ENCODE measurements at regions not wholly inside any gene's neighbourhood (a gene's known extent, or its start where the extent isn't known, plus 50 kb on each side); places are given as distances from the start of the nearest gene placed in this dataset.

DNA sequence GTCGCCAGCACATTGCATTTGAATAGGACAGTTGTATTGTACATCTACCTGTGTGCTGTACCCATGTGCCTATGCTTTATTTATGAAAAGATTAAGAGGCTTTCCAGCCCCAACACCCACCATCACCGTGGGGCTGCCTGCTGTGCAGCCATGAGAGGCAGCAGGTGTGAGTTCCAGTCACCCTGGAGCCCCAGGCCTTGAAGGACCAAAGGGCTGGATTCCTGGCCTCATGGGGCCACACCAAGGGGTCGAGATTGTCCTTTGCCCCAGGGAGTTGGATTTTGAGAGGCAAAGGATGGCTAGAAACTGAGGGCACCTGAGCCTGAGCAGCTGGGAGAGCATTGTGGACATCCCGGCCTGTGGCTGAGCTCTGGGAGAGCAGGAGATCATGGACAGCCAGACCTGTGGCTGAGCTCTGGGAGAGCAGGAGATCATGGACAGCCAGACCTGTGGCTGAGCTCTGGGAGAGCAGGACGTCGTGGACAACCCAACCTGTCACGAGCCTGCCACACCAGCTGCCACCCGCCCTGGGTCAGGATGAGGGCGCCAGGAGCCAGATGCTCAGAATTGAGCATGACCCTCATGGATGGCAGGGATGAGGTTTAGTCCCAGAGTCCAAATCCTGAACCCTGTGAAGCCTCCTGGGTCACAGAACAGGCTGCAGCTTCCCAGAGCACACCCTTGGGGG, 182.5 kb upstream of the RAB6C start:
- H3K27me3 ChIP-seq (ENCODE audit: insufficient read depth, low read length, poor library complexity, severe bottlenecking), result no peaks in the 10 kb centered on the region
- H3K9me3 ChIP-seq (ENCODE audit: low read length), result no peaks in the 10 kb centered on the region
- Mint-ChIP-seq H3K9me3 (no peaks in the 10 kb centered on the region), H3K27ac (no peak overlapping the region), H3K4me1 (no peaks in the 10 kb centered on the region), H3K36me3 (no peaks in the 10 kb centered on the region), H3K27me3 (peaks cover 15 to 17% of the 10 kb centered on the region in 2 donors), H3K4me3 (no peak overlapping the region)
- POLR2A ChIA-PET, result no interaction called here
- no peaks in the 10 kb centered on the region for H3K4me1 ChIP-seq (ENCODE audit: insufficient read depth, low read length)
- no peak overlapping the region for H3K4me3 ChIP-seq (ENCODE audit: low read length)
- no peak overlapping the region for H3K27ac ChIP-seq (ENCODE audit: low read depth, low read length)
- H3K36me3 ChIP-seq (ENCODE audit: insufficient read depth, low read length), result no peaks in the 10 kb centered on the region
- CTCF ChIA-PET, result no interaction called here
- no peak for DNase-seq

DNA sequence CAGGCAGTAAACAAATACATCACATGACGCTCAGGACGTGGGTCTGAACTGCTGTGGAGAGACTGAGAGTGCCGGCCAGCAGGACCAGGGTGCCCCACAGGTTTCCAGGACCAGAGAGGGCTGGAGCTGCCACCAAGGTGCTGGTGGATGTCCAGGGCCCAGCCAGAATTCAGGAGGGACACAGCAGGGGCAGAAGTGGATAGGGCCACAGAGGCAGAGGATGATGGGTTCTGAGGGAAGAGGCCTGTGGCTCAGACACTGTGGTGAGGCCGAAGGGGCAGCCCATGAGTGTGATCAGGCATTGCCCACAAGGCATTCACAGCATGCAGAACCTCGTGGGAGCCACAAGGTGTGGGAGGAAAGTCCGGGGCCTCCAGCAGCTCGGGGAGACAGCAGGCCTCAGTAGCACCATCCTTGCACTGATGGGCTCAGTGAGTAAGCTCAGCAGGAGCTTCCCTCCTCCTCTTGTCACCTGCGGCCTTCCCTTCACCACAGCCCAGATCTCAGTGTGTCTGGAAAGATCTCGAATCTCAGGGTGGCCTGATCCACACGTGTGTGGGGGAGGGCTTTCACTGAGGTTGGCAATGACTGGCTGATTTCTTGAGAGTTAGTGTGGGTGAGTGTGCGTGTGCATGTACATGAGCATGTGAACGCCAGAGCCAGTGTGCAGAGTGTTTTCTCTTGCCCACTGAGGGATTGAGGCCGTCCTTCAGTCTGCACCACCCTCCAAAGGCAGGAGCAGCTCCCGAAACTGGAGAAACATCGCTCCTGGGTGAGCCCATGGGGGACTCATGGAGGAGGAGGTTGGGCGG, 181.8 kb upstream of the RAB6C start:
- Mint-ChIP-seq H3K4me1 (no peaks in the 10 kb centered on the region), H3K36me3 (no peaks in the 10 kb centered on the region), H3K27ac (no peak overlapping the region), H3K9me3 (no peaks in the 10 kb centered on the region), H3K27me3 (peaks cover 13 to 17% of the 10 kb centered on the region in 2 donors), H3K4me3 (no peak overlapping the region)
- H3K4me3 ChIP-seq (ENCODE audit: low read length), result no peak overlapping the region
- no peaks in the 10 kb centered on the region for H3K4me1 ChIP-seq (ENCODE audit: insufficient read depth, low read length)
- H3K27me3 ChIP-seq (ENCODE audit: insufficient read depth, low read length, poor library complexity, severe bottlenecking), result no peaks in the 10 kb centered on the region
- CTCF ChIA-PET, result interaction anchor here (0.7 kb wide), 1 partner anchor 928 kb away, joined by 3 read pairs; no protein-coding TSS in a partner anchor
- no peaks in the 10 kb centered on the region for H3K9me3 ChIP-seq (ENCODE audit: low read length)
- POLR2A ChIA-PET, result no interaction called here
- H3K36me3 ChIP-seq (ENCODE audit: insufficient read depth, low read length), result no peaks in the 10 kb centered on the region
- H3K27ac ChIP-seq (ENCODE audit: low read depth, low read length), result no peak overlapping the region
- DNase-seq, result no peak

DNA sequence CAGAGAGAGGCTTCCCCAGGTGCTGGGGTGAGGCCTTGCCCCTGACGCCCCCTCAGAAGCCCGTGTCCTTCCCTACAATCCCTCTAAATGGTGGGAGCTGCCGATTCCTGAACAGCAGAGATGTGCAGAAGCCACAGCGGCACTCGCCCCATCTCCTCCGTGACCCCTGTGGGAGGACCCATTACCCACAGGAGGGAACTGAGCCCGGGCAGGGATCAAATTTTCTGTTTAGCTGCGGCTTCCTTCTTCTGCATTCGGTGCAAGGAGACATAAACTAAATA, 181.2 kb upstream of the RAB6C start:
- Mint-ChIP-seq H3K27me3 (peaks cover 9 to 15% of the 10 kb centered on the region in 2 donors), H3K4me1 (no peaks in the 10 kb centered on the region), H3K9me3 (no peaks in the 10 kb centered on the region), H3K4me3 (no peak overlapping the region), H3K36me3 (no peaks in the 10 kb centered on the region), H3K27ac (peak overlapping the region in 1 of 8 donors; percentile 17)
- ChIA-PET POLR2A (no interaction called here), CTCF (interaction anchor here (0.7 kb wide), 1 partner anchor 927 kb away, joined by 3 read pairs; no protein-coding TSS in a partner anchor)
- H3K36me3 ChIP-seq (ENCODE audit: insufficient read depth, low read length), result no peaks in the 10 kb centered on the region
- DNase-seq, result no peak
- no peaks in the 10 kb centered on the region for H3K4me1 ChIP-seq (ENCODE audit: insufficient read depth, low read length)
- no peaks in the 10 kb centered on the region for H3K27me3 ChIP-seq (ENCODE audit: insufficient read depth, low read length, poor library complexity, severe bottlenecking)
- H3K4me3 ChIP-seq (ENCODE audit: low read length), result no peak overlapping the region
- H3K9me3 ChIP-seq (ENCODE audit: low read length), result no peaks in the 10 kb centered on the region
- no peak overlapping the region for H3K27ac ChIP-seq (ENCODE audit: low read depth, low read length)

DNA sequence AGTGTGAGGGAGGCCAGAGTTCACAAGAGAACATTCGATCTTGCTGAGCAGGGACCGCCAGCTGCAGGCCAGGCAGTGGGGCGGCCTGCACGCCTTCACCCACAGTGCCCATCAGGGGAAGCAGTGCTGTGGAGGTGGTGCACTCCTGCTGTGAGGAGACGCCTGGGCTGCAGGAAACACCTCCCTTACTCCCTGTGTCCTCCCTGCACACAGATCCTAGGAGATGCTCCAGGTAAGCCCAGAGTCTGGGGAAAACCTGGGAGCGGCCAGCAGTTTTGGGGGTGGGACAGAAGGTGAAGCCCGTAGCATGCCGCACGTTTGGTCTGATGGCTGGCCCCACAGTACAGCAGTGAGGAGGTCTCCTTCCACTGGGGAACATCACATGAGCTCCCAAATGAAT, 180.8 kb upstream of the RAB6C start:
- no peaks in the 10 kb centered on the region for H3K4me1 Mint-ChIP-seq
- H3K36me3 ChIP-seq (ENCODE audit: insufficient read depth, low read length), result no peaks in the 10 kb centered on the region
- H3K9me3 ChIP-seq (ENCODE audit: low read length), result no peaks in the 10 kb centered on the region
- no peak for DNase-seq
- H3K4me3 ChIP-seq (ENCODE audit: low read length), result no peak overlapping the region
- no peak overlapping the region for H3K4me3 Mint-ChIP-seq
- POLR2A ChIA-PET, result no interaction called here
- H3K27me3 Mint-ChIP-seq, result peaks cover 6 to 15% of the 10 kb centered on the region in 2 donors
- H3K9me3 Mint-ChIP-seq, result no peaks in the 10 kb centered on the region
- CTCF ChIA-PET, result interaction anchor here (0.7 kb wide), 1 partner anchor 927 kb away, joined by 3 read pairs; no protein-coding TSS in a partner anchor
- no peaks in the 10 kb centered on the region for H3K36me3 Mint-ChIP-seq
- no peaks in the 10 kb centered on the region for H3K27me3 ChIP-seq (ENCODE audit: insufficient read depth, low read length, poor library complexity, severe bottlenecking)
- H3K27ac ChIP-seq (ENCODE audit: low read depth, low read length), result no peak overlapping the region
- H3K27ac Mint-ChIP-seq, result no peak overlapping the region
- no peaks in the 10 kb centered on the region for H3K4me1 ChIP-seq (ENCODE audit: insufficient read depth, low read length)

DNA sequence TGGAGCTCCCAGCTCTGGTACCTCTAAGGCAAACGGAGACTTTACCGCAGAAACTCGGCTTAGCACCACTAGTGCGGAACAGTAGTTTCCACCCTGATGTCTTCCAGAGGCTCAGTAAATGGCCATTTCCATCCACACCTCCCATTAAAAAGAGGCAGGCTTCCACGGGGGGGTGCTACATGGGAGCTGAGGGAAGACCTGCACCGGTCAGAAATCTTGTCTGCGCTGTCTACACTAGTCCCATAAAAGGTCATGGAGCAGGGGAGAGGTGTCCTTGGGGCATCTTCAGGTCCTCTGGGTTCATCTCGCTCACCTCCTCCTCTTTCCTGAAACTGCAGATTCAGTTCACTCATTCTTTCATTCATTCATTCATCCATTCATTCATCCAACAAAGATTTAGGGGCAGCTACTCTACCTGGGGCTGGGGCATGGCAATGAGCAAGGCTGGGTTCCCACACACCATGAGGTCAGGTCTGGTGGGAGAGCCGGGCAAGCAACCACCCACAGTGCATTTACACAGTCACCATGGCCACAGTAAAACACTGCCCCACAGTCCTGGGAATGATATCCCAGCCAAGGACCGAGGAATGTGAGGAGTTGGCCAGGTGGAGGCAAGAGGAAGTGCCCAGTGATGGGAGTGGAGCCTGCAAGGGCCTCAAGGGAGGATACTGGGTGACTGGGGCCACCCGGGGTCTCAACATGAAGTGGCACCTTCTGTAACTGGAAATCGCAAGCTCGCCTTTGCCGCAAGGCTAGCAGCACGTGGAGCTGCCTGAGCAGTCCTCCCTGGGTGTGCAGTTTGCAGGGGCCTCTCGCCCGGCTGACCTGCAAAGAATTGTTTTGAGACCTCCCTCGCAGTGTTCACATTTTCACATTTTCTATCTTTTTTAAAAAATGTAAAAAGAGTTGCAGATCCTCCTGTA, 180.2 kb upstream of the RAB6C start:
- no peaks in the 10 kb centered on the region for H3K27me3 ChIP-seq (ENCODE audit: insufficient read depth, low read length, poor library complexity, severe bottlenecking)
- peaks cover 6 to 15% of the 10 kb centered on the region in 2 donors for H3K27me3 Mint-ChIP-seq
- H3K4me1 Mint-ChIP-seq, result no peaks in the 10 kb centered on the region
- no peaks in the 10 kb centered on the region for H3K9me3 Mint-ChIP-seq
- POLR2A ChIA-PET, result no interaction called here
- H3K36me3 ChIP-seq (ENCODE audit: insufficient read depth, low read length), result no peaks in the 10 kb centered on the region
- H3K4me1 ChIP-seq (ENCODE audit: insufficient read depth, low read length), result no peaks in the 10 kb centered on the region
- no peak overlapping the region for H3K27ac Mint-ChIP-seq
- CTCF ChIA-PET, result no interaction called here
- H3K4me3 Mint-ChIP-seq, result no peak overlapping the region
- no peak overlapping the region for H3K4me3 ChIP-seq (ENCODE audit: low read length)
- no peak for DNase-seq
- no peaks in the 10 kb centered on the region for H3K36me3 Mint-ChIP-seq
- no peak overlapping the region for H3K27ac ChIP-seq (ENCODE audit: low read depth, low read length)
- H3K9me3 ChIP-seq (ENCODE audit: low read length), result no peaks in the 10 kb centered on the region

DNA sequence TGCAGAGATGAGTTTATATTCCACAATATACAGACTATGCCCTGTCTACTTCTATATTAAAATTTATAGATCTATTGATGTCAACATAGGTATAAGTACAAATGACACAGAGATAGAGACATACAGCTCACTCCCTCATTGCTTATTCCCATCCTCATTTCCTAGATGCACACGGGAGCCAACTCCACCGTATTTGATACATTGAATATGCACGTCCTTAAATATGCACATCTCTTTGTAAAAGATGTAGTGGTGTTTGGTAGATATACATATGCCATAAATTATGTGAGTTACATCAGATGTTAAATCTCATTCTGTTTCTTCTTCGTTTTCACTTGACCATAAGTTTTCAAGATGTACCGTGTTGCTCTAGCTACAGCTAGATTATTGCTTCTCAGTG, 179.2 kb upstream of the RAB6C start:
- H3K9me3 Mint-ChIP-seq, result no peaks in the 10 kb centered on the region
- CTCF ChIA-PET, result no interaction called here
- H3K27me3 Mint-ChIP-seq, result peaks cover 8% of the 10 kb centered on the region in 2 donors
- H3K4me1 Mint-ChIP-seq, result no peaks in the 10 kb centered on the region
- POLR2A ChIA-PET, result no interaction called here
- no peak for DNase-seq
- Histone ChIP-seq H3K36me3 (ENCODE audit: insufficient read depth, low read length) (no peaks in the 10 kb centered on the region), H3K27ac (ENCODE audit: low read depth, low read length) (no peak overlapping the region), H3K4me3 (ENCODE audit: low read length) (no peak overlapping the region), H3K9me3 (ENCODE audit: low read length) (no peaks in the 10 kb centered on the region), H3K27me3 (ENCODE audit: insufficient read depth, low read length, poor library complexity, severe bottlenecking) (no peaks in the 10 kb centered on the region), H3K4me1 (ENCODE audit: insufficient read depth, low read length) (no peaks in the 10 kb centered on the region)
- H3K4me3 Mint-ChIP-seq, result no peak overlapping the region
- no peak overlapping the region for H3K27ac Mint-ChIP-seq
- H3K36me3 Mint-ChIP-seq, result no peaks in the 10 kb centered on the region

DNA sequence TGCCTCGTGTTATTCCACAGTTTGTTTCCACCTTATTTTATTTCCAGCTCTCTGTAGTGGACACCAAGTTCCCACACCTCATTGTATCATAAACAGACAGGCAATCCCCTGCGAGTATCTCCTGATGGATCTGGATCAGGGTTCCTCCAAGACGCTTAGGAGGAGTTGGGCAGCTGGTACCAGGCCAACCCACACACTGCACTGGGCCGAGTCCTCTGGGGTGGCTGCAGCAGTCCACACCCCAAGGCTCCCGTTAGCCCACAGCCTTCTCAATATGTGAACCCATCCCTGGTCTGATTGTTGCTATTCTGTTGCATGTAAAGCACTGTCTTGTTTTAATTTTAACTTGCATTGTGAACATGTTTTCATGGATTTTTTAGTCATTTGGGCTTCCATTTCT, 178.8 kb upstream of the RAB6C start:
- ChIA-PET CTCF (no interaction called here), POLR2A (no interaction called here)
- no peak overlapping the region for H3K27ac Mint-ChIP-seq
- DNase-seq, result no peak
- no peaks in the 10 kb centered on the region for H3K36me3 Mint-ChIP-seq
- no peak overlapping the region for H3K27ac ChIP-seq (ENCODE audit: low read depth, low read length)
- no peak overlapping the region for H3K4me3 Mint-ChIP-seq
- no peaks in the 10 kb centered on the region for H3K27me3 ChIP-seq (ENCODE audit: insufficient read depth, low read length, poor library complexity, severe bottlenecking)
- peaks cover 7 to 8% of the 10 kb centered on the region in 2 donors for H3K27me3 Mint-ChIP-seq
- no peaks in the 10 kb centered on the region for H3K36me3 ChIP-seq (ENCODE audit: insufficient read depth, low read length)
- H3K4me3 ChIP-seq (ENCODE audit: low read length), result no peak overlapping the region
- H3K9me3 ChIP-seq (ENCODE audit: low read length), result no peaks in the 10 kb centered on the region
- H3K9me3 Mint-ChIP-seq, result no peaks in the 10 kb centered on the region
- H3K4me1 Mint-ChIP-seq, result no peaks in the 10 kb centered on the region
- no peaks in the 10 kb centered on the region for H3K4me1 ChIP-seq (ENCODE audit: insufficient read depth, low read length)

DNA sequence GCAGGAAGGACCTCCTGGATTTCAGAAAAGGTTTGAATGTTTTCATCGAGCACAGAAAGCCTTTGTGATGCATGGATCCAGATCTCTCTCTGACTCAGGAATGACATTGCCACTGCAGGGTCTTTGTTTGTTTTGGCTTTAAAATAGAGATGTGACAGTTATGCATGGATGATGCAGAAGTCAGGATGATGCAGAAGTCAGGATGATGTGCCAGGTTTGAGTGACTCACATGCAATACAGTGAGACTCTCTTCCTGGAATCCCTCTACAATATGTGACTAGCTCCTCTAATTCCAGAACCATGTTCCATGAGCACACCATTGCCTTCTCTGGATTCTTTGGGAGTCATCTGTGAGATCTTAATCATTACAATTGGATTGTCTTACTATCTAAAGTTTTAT, 177.9 kb upstream of the RAB6C start:
- POLR2A ChIA-PET, result no interaction called here
- no peaks in the 10 kb centered on the region for H3K27me3 ChIP-seq (ENCODE audit: insufficient read depth, low read length, poor library complexity, severe bottlenecking)
- H3K27me3 Mint-ChIP-seq, result peaks cover 4 to 5% of the 10 kb centered on the region in 2 donors

More for the DNA sequence above, 177.9 kb upstream of the RAB6C start:
- H3K36me3 Mint-ChIP-seq, result no peaks in the 10 kb centered on the region
- Histone ChIP-seq H3K9me3 (ENCODE audit: low read length) (no peaks in the 10 kb centered on the region), H3K36me3 (ENCODE audit: insufficient read depth, low read length) (no peaks in the 10 kb centered on the region), H3K4me3 (ENCODE audit: low read length) (no peak overlapping the region), H3K4me1 (ENCODE audit: insufficient read depth, low read length) (no peaks in the 10 kb centered on the region), H3K27ac (ENCODE audit: low read depth, low read length) (no peak overlapping the region)
- H3K9me3 Mint-ChIP-seq, result no peaks in the 10 kb centered on the region
- H3K4me3 Mint-ChIP-seq, result no peak overlapping the region
- no peak overlapping the region for H3K27ac Mint-ChIP-seq
- no peak for DNase-seq
- CTCF ChIA-PET, result no interaction called here
- H3K4me1 Mint-ChIP-seq, result no peaks in the 10 kb centered on the region
